Colonic mucosa (tissue), 4 donors: ENCODE measurements at regions not wholly inside any gene's neighbourhood (a gene's known extent, or its start where the extent isn't known, plus 50 kb on each side); places are given as distances from the start of the nearest gene placed in this dataset.

Experiments used
- DNase-seq: peaks from one replicate; pipeline ENCODE4 v3.0.0-alpha.2; 2020
- H3K27ac ChIP-seq: fragments of 200-600 bp; one replicate; pipeline ENCODE4 v1.8.0; 2021
- H3K27me3 ChIP-seq: fragments of 200-600 bp; one replicate; pipeline ENCODE4 v1.8.0; 2021
- H3K36me3 ChIP-seq: fragments of 200-600 bp; one replicate; pipeline ENCODE4 v1.8.0; 2021
- H3K4me1 ChIP-seq: fragments of 200-600 bp; one replicate; pipeline ENCODE4 v1.8.0; 2021; ENCODE audit warnings: mild to moderate bottlenecking
- H3K4me3 ChIP-seq: fragments of 200-600 bp; one replicate; pipeline ENCODE4 v1.8.0; 2021
- H3K9ac ChIP-seq, 2 donors: one replicate each; pipeline ENCODE4 v1.7.0; 2013; ENCODE audit warnings: control low read depth in 2 of 2, low read depth in 2 of 2, low read length in 2 of 2
- H3K9me3 ChIP-seq: fragments of 200-600 bp; one replicate; pipeline ENCODE4 v1.8.0; 2021
- CTCF ChIP-seq: fragments of 200-600 bp; IDR thresholded peaks from one replicate; pipeline ENCODE4 v1.8.0; 2022; ENCODE audit warnings: antibody characterized with exemption, mild to moderate bottlenecking
- intact Hi-C: fragments of 100-400 bp; cut with DNase I; formaldehyde crosslinking; loops from one replicate; pipeline ENCODE4 v1.14.1; 2022
- donor health status: healthy.
- donor health status: DM: no; HTN: no; CAD: no.
- donor health status: DM: no; HTN: no; CAD: no.

- Histone ChIP-seq H3K27me3 (no peaks in the 10 kb centered on the region), H3K9ac (no peak overlapping the region), H3K9me3 (no peaks in the 10 kb centered on the region), H3K4me3 (no peak overlapping the region), H3K36me3 (no peaks in the 10 kb centered on the region), H3K4me1 (no peaks in the 10 kb centered on the region), H3K27ac (no peak overlapping the region)
- TF ChIP-seq CTCF, result no peak
- intact Hi-C loops, result no loop called here
- DNase-seq, result no peak
Measured at GRCh38 chr17:33583518-33584417, 290.7 kb upstream of the ASIC2 start.

GRCh38 chr17:33593991-33594390, 300.9 kb upstream of the ASIC2 start:
- intact Hi-C loops, result no loop called here
- TF ChIP-seq CTCF, result no peak
- H3K4me1 ChIP-seq, result no peaks in the 10 kb centered on the region

GRCh38 chr17:33595828-33596227, 302.7 kb upstream of the ASIC2 start:
- H3K9me3 ChIP-seq, result no peaks in the 10 kb centered on the region
- TF ChIP-seq CTCF, result no peak

More at GRCh38 chr17:33593991-33594390, 300.9 kb upstream of the ASIC2 start:
- Histone ChIP-seq H3K36me3 (no peaks in the 10 kb centered on the region), H3K27me3 (no peaks in the 10 kb centered on the region), H3K4me3 (no peak overlapping the region), H3K9me3 (no peaks in the 10 kb centered on the region), H3K9ac (no peak overlapping the region), H3K27ac (no peak overlapping the region)
- DNase-seq, result no peak

GRCh38 chr17:33596899-33597298, 303.8 kb upstream of the ASIC2 start:
- H3K9ac ChIP-seq, result no peak overlapping the region
- no peak for TF ChIP-seq CTCF
- no peak overlapping the region for H3K4me3 ChIP-seq
- H3K27ac ChIP-seq, result no peak overlapping the region
- H3K27me3 ChIP-seq, result no peaks in the 10 kb centered on the region
- intact Hi-C loops, result no loop called here
- H3K9me3 ChIP-seq, result no peaks in the 10 kb centered on the region
- no peaks in the 10 kb centered on the region for H3K36me3 ChIP-seq
- DNase-seq, result no peak
- H3K4me1 ChIP-seq, result no peaks in the 10 kb centered on the region

More at GRCh38 chr17:33595828-33596227, 302.7 kb upstream of the ASIC2 start:
- intact Hi-C loops, result no loop called here
- Histone ChIP-seq H3K27me3 (no peaks in the 10 kb centered on the region), H3K4me3 (no peak overlapping the region), H3K36me3 (no peaks in the 10 kb centered on the region), H3K4me1 (no peaks in the 10 kb centered on the region), H3K27ac (no peak overlapping the region), H3K9ac (no peak overlapping the region)
- no peak for DNase-seq

- no peak for DNase-seq
- Histone ChIP-seq H3K36me3 (no peaks in the 10 kb centered on the region), H3K27ac (no peak overlapping the region), H3K4me3 (no peak overlapping the region), H3K4me1 (no peaks in the 10 kb centered on the region), H3K27me3 (no peaks in the 10 kb centered on the region), H3K9me3 (no peaks in the 10 kb centered on the region), H3K9ac (no peak overlapping the region)
- intact Hi-C loops, result no loop called here
- no peak for TF ChIP-seq CTCF
Measured at GRCh38 chr17:33598797-33599196, 305.7 kb upstream of the ASIC2 start.
